ENCODE measurements at regions not wholly inside any gene's neighbourhood (a gene's known extent, or its start where the extent isn't known, plus 50 kb on each side); places are given as distances from the start of the nearest gene placed in this dataset.

- no peak for TF ChIP-seq CTCF (conservative IDR thresholded peaks at IDR 0.05)
- no peak for TF ChIP-seq ZFX (IDR thresholded peaks at IDR 0.05)
These were observed 156.0 kb upstream of the RAB4A start for GRCh38 chr1:229114850-229115365.

Data from C4-2B (cell line).